ENCODE measurements at regions not wholly inside any gene's neighbourhood (a gene's known extent, or its start where the extent isn't known, plus 50 kb on each side); places are given as distances from the start of the nearest gene placed in this dataset.

DNA sequence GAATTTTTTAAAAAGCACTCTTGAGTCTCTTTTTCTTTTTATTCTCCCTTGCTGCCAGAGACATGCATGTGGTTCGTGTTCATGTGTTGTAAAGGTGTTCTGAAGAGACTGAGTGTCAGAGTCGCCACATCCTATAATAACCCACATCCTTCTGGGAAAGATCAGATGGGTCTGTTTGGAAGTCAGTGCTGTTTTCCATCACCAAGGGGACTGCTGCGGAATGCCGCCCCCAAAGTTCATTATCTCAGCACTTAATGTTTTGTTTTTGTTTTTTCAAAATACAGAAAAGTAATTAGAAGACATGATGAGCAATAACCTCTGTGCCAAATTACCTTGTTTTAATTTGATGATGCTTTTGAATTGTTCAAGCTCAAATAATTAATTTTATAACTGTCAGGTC, 56.9 kb upstream of the EIF3M start:
- TF ChIP-seq POLR2AphosphoS5 (IDR thresholded peaks at IDR 0.05; ENCODE audit: low read depth, low read length) (no peak), POLR2A (IDR thresholded peaks at IDR 0.05; ENCODE audit: low read depth, low read length) (no peak)

Measured in GM12892 (cell line).